ENCODE measurements at regions not wholly inside any gene's neighbourhood (a gene's known extent, or its start where the extent isn't known, plus 50 kb on each side); places are given as distances from the start of the nearest gene placed in this dataset.

DNA sequence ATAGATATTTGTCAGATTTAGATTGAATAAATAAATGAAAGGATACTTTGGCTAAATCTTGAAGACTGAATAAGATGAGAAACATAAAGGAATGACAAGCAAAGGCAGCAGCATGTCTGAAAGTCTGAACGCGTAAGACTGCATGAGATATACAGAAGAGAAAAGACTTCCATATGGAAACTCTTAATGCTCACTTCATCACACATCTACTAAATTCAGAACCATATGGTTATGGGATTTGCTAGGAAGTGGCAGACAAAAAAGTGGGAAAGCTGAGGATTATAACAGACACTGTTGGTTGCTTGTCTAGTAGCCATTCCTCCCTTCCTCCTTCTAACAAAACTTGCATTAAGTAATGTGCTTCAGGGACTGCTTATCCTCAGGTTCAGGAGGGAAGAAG lies 446.7 kb downstream of the KCTD12 start:
- Histone ChIP-seq H3K4me2 (ENCODE audit: control insufficient read depth, extremely low read depth, insufficient read depth, low read depth, low read length) (no peak overlapping the region), H3K4me3 (ENCODE audit: control insufficient read depth in 2 of 3, extremely low read depth in 1 of 3, insufficient read depth in 2 of 3, low read depth in 1 of 3, low read length in 3 of 3) (no peak overlapping the region), H3K4me1 (ENCODE audit: control insufficient read depth, extremely low read depth, insufficient read depth, low read length) (no peaks in the 10 kb centered on the region), H3K36me3 (ENCODE audit: control insufficient read depth in 2 of 2, extremely low read depth in 1 of 2, insufficient read depth in 2 of 2, low read length in 2 of 2) (no peaks in the 10 kb centered on the region), H3K9me3 (ENCODE audit: control insufficient read depth, low read depth, low read length) (no peaks in the 10 kb centered on the region), H3K9me1 (ENCODE audit: control insufficient read depth, extremely low read depth, insufficient read depth, low read length) (no peaks in the 10 kb centered on the region), H3K27ac (ENCODE audit: control insufficient read depth, insufficient read depth, low read length) (no peak overlapping the region), H3K9ac (ENCODE audit: control insufficient read depth, extremely low read depth, insufficient read depth, low read length) (no peak overlapping the region), H2AFZ (ENCODE audit: control insufficient read depth, low read length) (no peak overlapping the region), H3K79me2 (ENCODE audit: control insufficient read depth, insufficient read depth, low read length) (no peaks in the 10 kb centered on the region), H3K27me3 (ENCODE audit: control insufficient read depth, extremely low read depth, insufficient read depth, low read length) (no peaks in the 10 kb centered on the region), H4K20me1 (ENCODE audit: control insufficient read depth, extremely low read depth, insufficient read depth, low read length) (no peaks in the 10 kb centered on the region)
- DNase-seq (ENCODE audit: low read depth, low spot score) (no peak), FAIRE-seq (no peak)
- dilution Hi-C loops (cut with MboI; ENCODE audit: extremely low pct_ligation_motif_present, low sequenced_read_pairs) = no loop called here
- TF ChIP-seq EZH2 (IDR thresholded peaks at IDR 0.05; ENCODE audit: low read length) = no peak
- TF ChIP-seq, protein P1, sequence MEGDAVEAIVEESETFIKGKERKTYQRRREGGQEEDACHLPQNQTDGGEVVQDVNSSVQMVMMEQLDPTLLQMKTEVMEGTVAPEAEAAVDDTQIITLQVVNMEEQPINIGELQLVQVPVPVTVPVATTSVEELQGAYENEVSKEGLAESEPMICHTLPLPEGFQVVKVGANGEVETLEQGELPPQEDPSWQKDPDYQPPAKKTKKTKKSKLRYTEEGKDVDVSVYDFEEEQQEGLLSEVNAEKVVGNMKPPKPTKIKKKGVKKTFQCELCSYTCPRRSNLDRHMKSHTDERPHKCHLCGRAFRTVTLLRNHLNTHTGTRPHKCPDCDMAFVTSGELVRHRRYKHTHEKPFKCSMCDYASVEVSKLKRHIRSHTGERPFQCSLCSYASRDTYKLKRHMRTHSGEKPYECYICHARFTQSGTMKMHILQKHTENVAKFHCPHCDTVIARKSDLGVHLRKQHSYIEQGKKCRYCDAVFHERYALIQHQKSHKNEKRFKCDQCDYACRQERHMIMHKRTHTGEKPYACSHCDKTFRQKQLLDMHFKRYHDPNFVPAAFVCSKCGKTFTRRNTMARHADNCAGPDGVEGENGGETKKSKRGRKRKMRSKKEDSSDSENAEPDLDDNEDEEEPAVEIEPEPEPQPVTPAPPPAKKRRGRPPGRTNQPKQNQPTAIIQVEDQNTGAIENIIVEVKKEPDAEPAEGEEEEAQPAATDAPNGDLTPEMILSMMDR (optimal IDR thresholded peaks at IDR 0.05 in 1 of 3, IDR thresholded peaks at IDR 0.05 in 1 of 3, conservative IDR thresholded peaks at IDR 0.05 in 1 of 3; ENCODE audit: extremely low read depth in 1 of 3, insufficient read depth in 2 of 3, low read length in 3 of 3) = no peak

- Histone ChIP-seq H3K9ac (ENCODE audit: control insufficient read depth, extremely low read depth, insufficient read depth, low read length) (no peak overlapping the region), H3K9me1 (ENCODE audit: control insufficient read depth, extremely low read depth, insufficient read depth, low read length) (no peaks in the 10 kb centered on the region), H3K27ac (ENCODE audit: control insufficient read depth, insufficient read depth, low read length) (no peak overlapping the region), H3K79me2 (ENCODE audit: control insufficient read depth, insufficient read depth, low read length) (no peaks in the 10 kb centered on the region), H3K4me1 (ENCODE audit: control insufficient read depth, extremely low read depth, insufficient read depth, low read length) (no peaks in the 10 kb centered on the region), H4K20me1 (ENCODE audit: control insufficient read depth, extremely low read depth, insufficient read depth, low read length) (no peaks in the 10 kb centered on the region), H3K27me3 (ENCODE audit: control insufficient read depth, extremely low read depth, insufficient read depth, low read length) (no peaks in the 10 kb centered on the region), H3K4me2 (ENCODE audit: control insufficient read depth, extremely low read depth, insufficient read depth, low read depth, low read length) (no peak overlapping the region), H3K4me3 (ENCODE audit: control insufficient read depth in 2 of 3, extremely low read depth in 1 of 3, insufficient read depth in 2 of 3, low read depth in 1 of 3, low read length in 3 of 3) (no peak overlapping the region), H3K36me3 (ENCODE audit: control insufficient read depth in 2 of 2, extremely low read depth in 1 of 2, insufficient read depth in 2 of 2, low read length in 2 of 2) (no peaks in the 10 kb centered on the region), H2AFZ (ENCODE audit: control insufficient read depth, low read length) (no peak overlapping the region), H3K9me3 (ENCODE audit: control insufficient read depth, low read depth, low read length) (no peaks in the 10 kb centered on the region)
- FAIRE-seq = no peak
- no peak for TF ChIP-seq EZH2 (IDR thresholded peaks at IDR 0.05; ENCODE audit: low read length)
- TF ChIP-seq, protein P1 (optimal IDR thresholded peaks at IDR 0.05 in 1 of 3, IDR thresholded peaks at IDR 0.05 in 1 of 3, conservative IDR thresholded peaks at IDR 0.05 in 1 of 3; ENCODE audit: extremely low read depth in 1 of 3, insufficient read depth in 2 of 3, low read length in 3 of 3) = no peak
- dilution Hi-C loops (cut with MboI; ENCODE audit: extremely low pct_ligation_motif_present, low sequenced_read_pairs) = no loop called here
- no peak for DNase-seq (ENCODE audit: low read depth, low spot score)
These were observed 448.2 kb downstream of the KCTD12 start for GRCh38 chr13:76438050-76438449.
